ENCODE measurements at regions not wholly inside any gene's neighbourhood (a gene's known extent, or its start where the extent isn't known, plus 50 kb on each side); places are given as distances from the start of the nearest gene placed in this dataset.

DNA sequence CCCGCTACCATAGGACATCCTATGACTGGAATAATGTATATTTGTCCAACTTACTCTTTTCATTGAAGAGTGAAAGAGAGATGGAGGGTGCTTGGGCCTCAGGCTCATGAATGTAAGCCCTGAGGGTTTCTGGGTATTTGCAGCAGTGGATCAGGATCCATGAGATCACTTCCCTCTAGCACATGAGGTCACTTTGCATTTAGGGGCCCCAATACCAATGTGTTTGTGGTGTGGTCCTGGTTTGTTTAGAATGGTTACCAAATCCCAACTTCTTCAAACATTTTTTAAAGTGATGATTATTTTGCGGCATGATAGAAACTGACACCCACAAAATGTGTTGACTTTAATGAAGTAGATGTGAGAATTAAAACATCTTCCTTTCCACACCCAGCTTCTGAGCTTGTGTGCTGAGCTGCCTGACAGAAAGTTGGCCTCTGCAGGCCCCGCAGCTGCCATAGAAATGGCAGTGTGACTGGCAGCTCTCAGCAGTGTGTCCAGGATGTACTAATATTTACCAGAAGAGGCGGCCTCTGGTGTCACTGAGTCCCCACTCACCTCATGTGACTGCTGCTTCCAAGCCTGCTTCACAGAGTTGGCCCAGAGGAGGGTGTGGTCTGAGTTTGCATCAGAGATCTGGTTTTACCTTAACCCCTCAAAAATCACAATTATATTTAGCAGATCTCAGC is 447.6 kb upstream of the NPVF start:
- Histone ChIP-seq H3K27ac (ENCODE audit: insufficient read depth, low read length) (no peak overlapping the region), H3K4me2 (ENCODE audit: extremely low read depth, insufficient read depth, low read length) (no peak overlapping the region), H3K9ac (ENCODE audit: insufficient read depth, low read length) (no peak overlapping the region), H3K9me3 (ENCODE audit: control insufficient read depth, insufficient read depth, low read depth, low read length) (no peaks in the 10 kb centered on the region), H2AFZ (ENCODE audit: low read length) (no peak overlapping the region), H3K4me3 (replicated peaks in 1 of 4; ENCODE audit: control extremely low read depth in 1 of 4, insufficient read depth in 1 of 4, low read depth in 3 of 4, low read length in 4 of 4) (no peak overlapping the region), H3K27me3 (ENCODE audit: control insufficient read depth, insufficient read depth, low read length) (no peaks in the 10 kb centered on the region), H3K4me1 (ENCODE audit: control insufficient read depth, extremely low read depth, insufficient read depth, low read length) (no peaks in the 10 kb centered on the region), H3K36me3 (ENCODE audit: control insufficient read depth, insufficient read depth, low read length) (no peaks in the 10 kb centered on the region), H4K20me1 (ENCODE audit: control insufficient read depth, extremely low read depth, insufficient read depth, low read length) (no peaks in the 10 kb centered on the region), H3K79me2 (ENCODE audit: control insufficient read depth, insufficient read depth, low read length) (no peaks in the 10 kb centered on the region)
- TF ChIP-seq, protein P1, sequence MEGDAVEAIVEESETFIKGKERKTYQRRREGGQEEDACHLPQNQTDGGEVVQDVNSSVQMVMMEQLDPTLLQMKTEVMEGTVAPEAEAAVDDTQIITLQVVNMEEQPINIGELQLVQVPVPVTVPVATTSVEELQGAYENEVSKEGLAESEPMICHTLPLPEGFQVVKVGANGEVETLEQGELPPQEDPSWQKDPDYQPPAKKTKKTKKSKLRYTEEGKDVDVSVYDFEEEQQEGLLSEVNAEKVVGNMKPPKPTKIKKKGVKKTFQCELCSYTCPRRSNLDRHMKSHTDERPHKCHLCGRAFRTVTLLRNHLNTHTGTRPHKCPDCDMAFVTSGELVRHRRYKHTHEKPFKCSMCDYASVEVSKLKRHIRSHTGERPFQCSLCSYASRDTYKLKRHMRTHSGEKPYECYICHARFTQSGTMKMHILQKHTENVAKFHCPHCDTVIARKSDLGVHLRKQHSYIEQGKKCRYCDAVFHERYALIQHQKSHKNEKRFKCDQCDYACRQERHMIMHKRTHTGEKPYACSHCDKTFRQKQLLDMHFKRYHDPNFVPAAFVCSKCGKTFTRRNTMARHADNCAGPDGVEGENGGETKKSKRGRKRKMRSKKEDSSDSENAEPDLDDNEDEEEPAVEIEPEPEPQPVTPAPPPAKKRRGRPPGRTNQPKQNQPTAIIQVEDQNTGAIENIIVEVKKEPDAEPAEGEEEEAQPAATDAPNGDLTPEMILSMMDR (conservative IDR thresholded peaks at IDR 0.05 in 1 of 2, IDR thresholded peaks at IDR 0.05 in 1 of 2; ENCODE audit: low read depth in 1 of 2, low read length in 2 of 2), result no peak
- no peak for TF ChIP-seq EZH2 (IDR thresholded peaks at IDR 0.05; ENCODE audit: low read length, missing control alignments)
- DNase-seq (ENCODE audit: low read depth in 2 of 2), result no peak

DNA sequence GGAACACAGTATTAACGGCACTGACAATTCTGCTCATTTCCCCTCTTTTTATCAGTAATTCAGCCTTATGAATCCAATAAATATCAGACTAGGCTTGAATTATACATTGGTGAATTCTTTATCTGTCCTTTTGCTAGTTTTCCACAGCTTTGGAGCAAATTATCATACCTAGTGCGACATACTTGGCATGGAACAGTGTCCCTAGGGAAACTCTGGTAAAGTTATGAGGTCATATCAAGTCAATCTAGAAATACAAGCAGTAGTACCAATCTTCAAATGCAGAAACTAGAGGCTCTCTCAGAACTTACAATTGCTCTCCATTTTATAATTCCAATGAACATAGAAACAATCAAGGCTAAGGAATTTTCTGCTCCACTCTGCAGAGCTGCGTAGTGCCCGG is 449.3 kb upstream of the NPVF start:
- no peaks in the 10 kb centered on the region for H3K4me1 ChIP-seq (ENCODE audit: control insufficient read depth, extremely low read depth, insufficient read depth, low read length)
- H3K4me2 ChIP-seq (ENCODE audit: extremely low read depth, insufficient read depth, low read length), result no peak overlapping the region
- H3K27ac ChIP-seq (ENCODE audit: insufficient read depth, low read length), result no peak overlapping the region
- H2AFZ ChIP-seq (ENCODE audit: low read length), result no peak overlapping the region
- no peaks in the 10 kb centered on the region for H3K79me2 ChIP-seq (ENCODE audit: control insufficient read depth, insufficient read depth, low read length)
- H3K9ac ChIP-seq (ENCODE audit: insufficient read depth, low read length), result no peak overlapping the region
- no peaks in the 10 kb centered on the region for H3K36me3 ChIP-seq (ENCODE audit: control insufficient read depth, insufficient read depth, low read length)
- TF ChIP-seq, protein P1 (conservative IDR thresholded peaks at IDR 0.05 in 1 of 2, IDR thresholded peaks at IDR 0.05 in 1 of 2; ENCODE audit: low read depth in 1 of 2, low read length in 2 of 2), result no peak
- no peak for TF ChIP-seq EZH2 (IDR thresholded peaks at IDR 0.05; ENCODE audit: low read length, missing control alignments)
- H3K27me3 ChIP-seq (ENCODE audit: control insufficient read depth, insufficient read depth, low read length), result no peaks in the 10 kb centered on the region
- H4K20me1 ChIP-seq (ENCODE audit: control insufficient read depth, extremely low read depth, insufficient read depth, low read length), result no peaks in the 10 kb centered on the region
- H3K4me3 ChIP-seq (replicated peaks in 1 of 4; ENCODE audit: control extremely low read depth in 1 of 4, insufficient read depth in 1 of 4, low read depth in 3 of 4, low read length in 4 of 4), result no peak overlapping the region
- H3K9me3 ChIP-seq (ENCODE audit: control insufficient read depth, insufficient read depth, low read depth, low read length), result no peaks in the 10 kb centered on the region
- no peak for DNase-seq (ENCODE audit: low read depth in 2 of 2)

DNA sequence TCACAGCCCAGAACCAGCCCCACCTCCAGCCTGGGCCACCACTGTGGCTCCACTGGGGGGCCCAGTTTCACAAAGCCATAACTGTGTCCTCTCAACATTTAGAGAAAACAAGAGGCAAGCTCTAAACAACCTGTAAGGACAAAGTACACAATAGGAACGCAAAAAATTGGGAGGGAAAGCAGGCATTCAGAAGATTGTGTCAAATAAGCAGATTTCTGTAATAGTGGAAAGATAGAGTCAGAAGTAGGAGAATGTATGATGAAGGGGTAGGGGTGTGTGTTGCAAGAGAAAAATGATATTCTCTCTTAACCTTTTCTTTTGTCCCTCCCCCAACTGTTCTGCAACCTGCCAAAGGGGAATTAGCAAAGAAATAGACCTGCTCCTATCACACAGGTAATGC is 449.9 kb upstream of the NPVF start:
- no peak overlapping the region for H3K27ac ChIP-seq (ENCODE audit: insufficient read depth, low read length)

More for the DNA sequence above, 449.9 kb upstream of the NPVF start:
- Histone ChIP-seq H4K20me1 (ENCODE audit: control insufficient read depth, extremely low read depth, insufficient read depth, low read length) (no peaks in the 10 kb centered on the region), H3K79me2 (ENCODE audit: control insufficient read depth, insufficient read depth, low read length) (no peaks in the 10 kb centered on the region), H3K9ac (ENCODE audit: insufficient read depth, low read length) (no peak overlapping the region), H3K9me3 (ENCODE audit: control insufficient read depth, insufficient read depth, low read depth, low read length) (no peaks in the 10 kb centered on the region), H2AFZ (ENCODE audit: low read length) (no peak overlapping the region), H3K36me3 (ENCODE audit: control insufficient read depth, insufficient read depth, low read length) (no peaks in the 10 kb centered on the region), H3K4me1 (ENCODE audit: control insufficient read depth, extremely low read depth, insufficient read depth, low read length) (no peaks in the 10 kb centered on the region), H3K4me2 (ENCODE audit: extremely low read depth, insufficient read depth, low read length) (no peak overlapping the region), H3K4me3 (replicated peaks in 1 of 4; ENCODE audit: control extremely low read depth in 1 of 4, insufficient read depth in 1 of 4, low read depth in 3 of 4, low read length in 4 of 4) (no peak overlapping the region), H3K27me3 (ENCODE audit: control insufficient read depth, insufficient read depth, low read length) (no peaks in the 10 kb centered on the region)
- TF ChIP-seq, protein P1 (conservative IDR thresholded peaks at IDR 0.05 in 1 of 2, IDR thresholded peaks at IDR 0.05 in 1 of 2; ENCODE audit: low read depth in 1 of 2, low read length in 2 of 2), result no peak
- no peak for TF ChIP-seq EZH2 (IDR thresholded peaks at IDR 0.05; ENCODE audit: low read length, missing control alignments)
- no peak for DNase-seq (ENCODE audit: low read depth in 2 of 2)
